H4 (cell line): ENCODE measurements at regions not wholly inside any gene's neighbourhood (a gene's known extent, or its start where the extent isn't known, plus 50 kb on each side); places are given as distances from the start of the nearest gene placed in this dataset.

Experiments used
- DNase-seq: peaks from one replicate; pipeline ENCODE4 v3.0.0-alpha.2; 2015; ENCODE audit warnings: low spot score

DNA sequence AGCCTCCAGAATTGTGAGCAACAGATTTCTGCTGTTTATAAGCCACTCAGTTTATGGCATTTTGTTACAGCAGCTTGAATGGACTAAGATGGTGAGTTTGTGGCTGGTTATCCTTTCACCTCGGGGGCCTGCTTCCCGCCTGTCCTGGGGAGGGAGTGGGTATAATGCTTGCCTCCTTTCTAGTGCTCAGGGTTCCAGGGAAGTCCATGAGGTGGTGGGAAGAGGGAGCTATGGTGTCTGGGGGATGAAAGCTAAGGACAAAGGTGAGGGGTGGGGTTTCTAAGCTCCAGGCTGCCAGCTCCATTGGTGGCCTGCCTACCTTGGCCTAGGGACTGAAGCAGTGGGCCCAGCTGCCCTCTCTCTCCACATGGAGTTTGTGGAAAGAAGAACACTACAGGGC lies 50.2 kb upstream of the SDK2 start:
- no peak for DNase-seq

DNA sequence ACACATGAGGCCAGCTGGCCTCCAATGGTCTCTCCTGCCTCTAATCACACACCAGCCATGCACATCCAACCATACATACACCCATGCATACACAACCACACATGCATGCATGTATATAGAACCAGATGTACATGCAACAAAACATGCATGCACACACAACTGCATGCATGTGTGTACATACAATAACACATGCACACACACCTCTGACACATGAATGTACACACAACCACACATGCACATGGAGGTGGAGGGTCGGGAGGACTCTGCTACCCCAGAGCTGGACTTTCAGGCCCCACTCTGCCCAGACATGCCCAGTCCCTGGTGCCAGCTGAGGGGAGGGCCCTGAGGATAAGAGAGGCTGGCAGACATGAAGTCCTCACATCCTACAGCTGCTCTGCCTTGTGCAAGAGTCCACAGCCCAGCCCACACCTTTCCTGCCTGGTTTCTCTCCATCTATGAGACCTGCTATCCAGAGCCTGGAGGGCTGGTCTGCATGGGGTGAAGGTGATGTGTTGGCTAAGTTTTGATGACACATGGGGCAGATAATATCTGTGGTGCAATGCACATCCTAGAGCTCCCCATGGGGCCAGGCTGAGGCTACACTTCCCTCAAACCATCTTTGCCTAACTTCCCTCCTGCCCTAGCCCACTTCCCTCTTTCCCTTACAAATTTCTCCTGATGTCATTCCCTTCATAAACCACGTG lies 50.9 kb upstream of the SDK2 start:
- no peak for DNase-seq

- no peak for DNase-seq
Observed at GRCh38 chr17:73696251-73696650, 52.0 kb upstream of the SDK2 start.

DNA sequence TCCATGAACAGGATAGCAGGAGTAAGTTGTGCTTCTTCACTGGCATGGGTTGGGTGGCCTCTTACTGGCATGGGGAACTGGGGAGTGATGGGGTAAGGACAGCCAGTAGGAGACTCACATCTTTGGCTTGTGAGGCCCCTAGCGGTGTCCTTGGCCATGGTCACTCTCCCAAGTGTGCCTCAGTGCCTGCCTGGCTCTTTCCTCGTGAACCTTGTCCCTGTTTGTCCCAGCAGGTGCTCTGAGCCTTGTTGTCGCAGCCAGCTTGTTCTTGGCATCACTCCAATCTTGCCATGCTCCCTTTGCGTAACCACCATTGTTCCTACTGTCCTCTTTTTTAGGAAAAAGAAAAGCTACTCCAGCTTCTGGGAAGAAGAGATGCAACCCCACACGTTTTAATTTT lies 53.6 kb upstream of the SDK2 start:
- DNase-seq: no peak

DNA sequence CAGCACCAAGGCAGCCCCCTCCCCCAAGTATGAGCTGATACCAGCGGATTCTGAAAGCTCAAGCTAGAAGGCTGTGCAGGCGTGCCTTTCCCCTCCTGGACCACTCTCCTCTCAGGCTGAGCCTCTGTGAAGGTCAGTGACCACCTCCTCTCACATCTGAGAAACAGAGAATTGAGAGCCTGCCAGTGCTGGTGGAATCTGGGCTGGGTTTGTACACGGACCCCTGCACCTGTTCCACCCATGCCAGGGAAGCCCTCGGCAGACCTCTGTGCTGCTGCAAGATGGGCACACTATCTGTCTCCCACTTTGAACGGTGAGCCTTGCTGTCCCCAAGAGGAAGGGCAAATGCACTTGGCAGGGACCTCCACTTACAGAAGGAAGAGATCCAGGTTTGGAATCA lies 54.7 kb upstream of the SDK2 start:
- no peak for DNase-seq

GRCh38 chr17:73701701-73702100 lies 57.5 kb upstream of the SDK2 start:
- DNase-seq: no peak

DNA sequence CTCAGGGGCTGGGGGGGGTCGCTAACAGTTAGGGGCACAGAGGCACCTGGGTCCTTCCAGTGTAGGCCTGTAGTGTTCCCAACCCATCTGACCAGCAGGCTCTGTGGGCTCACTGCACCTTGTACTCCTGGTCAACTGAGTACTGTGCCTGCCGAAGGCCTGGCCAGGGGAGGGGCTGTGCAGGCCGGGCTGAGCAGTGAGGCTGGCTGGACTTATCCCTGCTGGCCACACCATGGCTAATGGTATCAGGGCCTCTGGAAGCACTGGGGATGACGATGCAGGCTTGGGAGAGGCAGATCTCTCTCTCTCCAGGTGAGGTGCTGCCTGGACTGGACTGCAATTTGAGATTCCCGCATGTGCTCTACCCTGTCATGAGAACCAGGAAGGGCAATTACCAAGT lies 58.9 kb upstream of the SDK2 start:
- no peak for DNase-seq

DNA sequence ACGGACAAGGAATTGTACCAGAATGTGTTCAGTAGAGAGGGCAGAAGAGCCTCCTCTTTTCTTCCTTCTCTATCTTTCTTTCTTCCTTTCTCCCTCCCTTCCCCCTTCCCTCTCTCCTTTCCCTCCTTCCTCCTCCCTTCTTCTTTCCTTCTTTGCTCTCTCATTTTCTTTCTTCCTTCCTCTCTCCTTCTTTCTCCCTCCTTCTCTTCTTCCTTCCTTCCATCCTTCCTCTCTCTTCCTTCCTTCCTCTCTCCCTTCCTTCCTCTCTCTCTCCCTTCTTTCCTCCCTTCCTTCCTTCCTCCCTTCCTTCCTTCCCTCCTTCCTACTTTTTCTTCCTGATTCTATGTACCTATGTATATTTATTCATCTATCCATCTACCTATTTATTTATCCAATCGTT lies 59.7 kb upstream of the SDK2 start:
- no peak for DNase-seq

DNA sequence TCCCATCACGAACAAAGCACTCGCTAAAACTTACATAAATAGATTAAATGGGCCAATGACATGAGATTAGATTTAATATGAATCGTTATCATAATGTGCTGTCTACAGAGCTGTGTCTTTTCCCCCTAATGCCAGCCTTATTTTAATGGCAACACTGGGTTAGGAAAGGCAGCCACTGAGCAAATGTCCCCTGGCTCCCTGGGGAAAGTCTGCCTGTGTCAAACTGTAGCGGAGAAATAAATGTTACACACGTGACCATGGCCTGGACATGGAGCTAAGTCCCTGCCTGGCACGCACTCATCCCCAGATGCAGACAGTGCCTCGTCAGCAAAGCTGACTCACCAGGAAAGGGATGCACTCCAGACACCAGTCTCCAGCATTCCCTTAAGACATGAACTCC lies 61.3 kb upstream of the SDK2 start:
- peak; percentile 72 for DNase-seq

DNA sequence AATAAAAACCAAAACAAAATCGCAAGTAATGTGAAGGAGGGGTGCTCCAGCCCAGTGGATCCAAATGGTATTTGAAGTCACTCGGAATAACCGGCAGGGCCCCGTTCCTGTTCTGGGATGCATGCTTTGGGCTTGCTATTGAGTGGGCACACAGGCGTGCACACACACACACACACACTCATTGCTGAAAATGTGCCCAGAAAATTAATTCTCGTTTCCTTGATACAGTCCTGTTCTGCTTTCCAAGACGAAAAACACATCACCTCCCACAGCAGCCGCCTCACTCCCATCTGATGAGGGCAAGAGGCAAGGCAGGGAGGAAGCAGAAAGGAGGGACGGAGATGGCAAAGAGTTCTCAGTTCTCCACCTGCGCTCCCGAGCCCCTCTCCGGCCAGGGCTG lies 62.2 kb upstream of the SDK2 start:
- DNase-seq: no peak

GRCh38 chr17:73706858-73707257 lies 62.6 kb upstream of the SDK2 start:
- DNase-seq: no peak

- DNase-seq: no peak
Observed at GRCh38 chr17:73707358-73707757, 63.1 kb upstream of the SDK2 start.

DNA sequence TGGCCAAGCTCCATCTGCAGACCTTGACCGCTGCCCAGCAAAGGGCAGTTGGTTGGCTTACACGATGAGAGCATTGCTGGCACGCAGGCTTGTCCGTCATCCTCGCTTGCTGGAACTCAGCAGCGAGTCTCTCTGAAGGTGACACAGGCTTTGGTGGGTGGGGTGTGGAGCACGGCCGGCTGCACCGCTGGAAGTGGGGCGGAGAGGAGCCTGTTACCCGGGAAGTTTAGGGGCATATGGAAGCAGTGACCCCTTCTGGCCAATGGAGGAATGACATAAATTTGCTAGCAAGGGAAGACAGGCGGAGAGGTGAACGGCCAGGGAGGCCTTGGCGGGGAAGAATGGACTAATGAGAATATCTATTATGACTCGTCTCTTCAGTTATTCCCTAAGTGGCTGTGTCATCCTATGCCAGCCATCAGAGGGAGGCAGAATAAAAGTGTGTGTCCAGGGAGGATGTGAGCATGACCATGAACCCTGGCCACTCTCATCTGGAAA lies 65.9 kb upstream of the SDK2 start:
- peak; percentile 42 for DNase-seq

GRCh38 chr17:73711184-73711583 lies 66.9 kb upstream of the SDK2 start:
- no peak for DNase-seq

DNA sequence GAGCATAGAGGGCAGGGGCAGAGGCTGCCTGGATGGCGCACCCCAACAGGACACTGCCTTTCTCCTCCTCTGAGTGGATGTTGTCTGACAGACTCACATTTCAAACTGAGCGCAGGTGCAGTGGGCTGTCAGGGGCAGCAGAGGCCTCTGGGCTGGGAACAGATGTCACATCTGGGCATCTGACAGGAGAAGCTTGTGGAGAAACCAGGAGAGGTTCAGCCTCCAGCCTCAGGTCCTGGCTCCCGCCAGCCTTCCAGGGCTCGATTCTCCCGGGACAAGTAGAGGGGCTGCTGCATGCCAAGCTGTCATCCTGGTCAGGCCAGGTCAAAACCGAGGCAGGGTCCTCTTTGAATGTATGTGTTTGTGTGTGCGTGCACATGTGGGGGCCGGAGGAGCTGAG lies 67.7 kb upstream of the SDK2 start:
- no peak for DNase-seq

- no peak for DNase-seq
Observed at GRCh38 chr17:73713136-73713535, 68.9 kb upstream of the SDK2 start.

GRCh38 chr17:73715769-73716168 lies 71.5 kb upstream of the SDK2 start:
- no peak for DNase-seq

DNA sequence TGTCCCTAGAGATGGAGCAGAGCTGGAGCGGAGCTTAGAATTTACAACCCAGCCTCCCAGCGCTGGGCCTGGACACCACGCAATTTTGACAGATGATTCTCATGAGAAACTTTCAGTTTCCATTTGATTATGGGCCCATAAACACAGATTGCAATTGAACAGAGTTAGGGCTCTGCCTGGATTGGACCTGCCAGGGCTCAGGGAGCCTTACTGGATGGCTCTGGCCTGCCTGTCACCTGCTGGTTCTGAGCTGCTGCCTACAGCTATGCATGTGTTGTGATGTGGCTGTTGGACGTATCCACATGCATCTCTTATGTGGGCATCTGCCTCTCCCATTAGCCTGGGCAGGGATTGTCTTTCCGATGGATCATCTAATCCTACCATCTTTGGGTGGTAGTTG lies 73.4 kb upstream of the SDK2 start:
- DNase-seq: no peak

- DNase-seq: no peak
Observed at GRCh38 chr17:73718362-73718761, 74.1 kb upstream of the SDK2 start.

DNA sequence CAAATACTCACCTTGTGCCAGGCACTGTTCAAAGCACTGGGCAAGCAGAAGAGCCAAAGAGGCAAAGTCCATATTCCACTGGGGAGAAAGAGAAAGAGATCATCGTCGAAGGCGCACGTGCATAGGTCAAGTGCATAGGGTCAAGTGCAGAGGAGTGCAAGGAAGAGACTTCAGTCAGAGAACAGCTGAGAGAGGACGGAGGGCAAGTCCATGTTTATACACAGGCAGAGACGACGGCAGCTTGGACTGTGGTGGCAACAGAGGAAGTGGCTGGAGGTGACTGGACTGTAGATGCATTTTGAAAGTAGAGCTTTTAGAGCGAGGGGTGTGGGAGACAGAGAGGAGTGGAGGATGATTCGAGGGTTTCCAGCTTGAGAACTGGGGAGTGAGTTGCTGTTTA lies 74.7 kb upstream of the SDK2 start:
- no peak for DNase-seq

GRCh38 chr17:73719588-73720071 lies 75.4 kb upstream of the SDK2 start:
- no peak for DNase-seq

GRCh38 chr17:73720187-73720834 lies 76.1 kb upstream of the SDK2 start:
- DNase-seq: no peak

GRCh38 chr17:73722165-73722564 lies 77.9 kb upstream of the SDK2 start:
- no peak for DNase-seq

DNA sequence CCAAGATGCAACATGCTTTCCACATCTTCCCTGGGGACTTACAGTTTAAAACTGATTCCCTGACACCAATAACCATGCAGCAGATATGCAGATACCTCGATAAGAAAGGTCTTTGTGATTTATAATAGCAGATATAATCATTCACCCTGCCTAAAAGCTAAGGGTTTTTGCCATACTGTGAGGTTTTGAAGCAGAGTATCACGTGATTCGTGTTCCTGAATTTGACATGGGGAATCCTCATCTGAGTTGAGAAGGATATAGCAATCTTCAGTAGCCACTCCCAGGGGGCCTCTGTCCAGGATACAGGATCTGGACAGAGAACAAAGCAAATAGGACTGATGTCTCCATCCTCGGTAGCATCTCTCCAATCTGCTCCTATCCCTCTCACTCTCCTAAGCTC lies 79.1 kb upstream of the SDK2 start:
- no peak for DNase-seq
